ENCODE measurements at regions not wholly inside any gene's neighbourhood (a gene's known extent, or its start where the extent isn't known, plus 50 kb on each side); places are given as distances from the start of the nearest gene placed in this dataset.

GRCh38 chr18:65522907-65523306, 227.9 kb upstream of the CDH7 start:
- no peak for TF ChIP-seq EZH2 (IDR thresholded peaks at IDR 0.05; ENCODE audit: borderline replicate concordance, low read depth, low read length, severe bottlenecking)
- TF ChIP-seq CTCF (IDR thresholded peaks at IDR 0.05; ENCODE audit: borderline replicate concordance, extremely low read depth, low read length, poor library complexity, severe bottlenecking): no peak
- H2AFZ ChIP-seq (ENCODE audit: low read depth, low read length): no peak overlapping the region
- no peak for ATAC-seq (ENCODE audit: insufficient read depth, low read depth)

GRCh38 chr18:65516209-65516608, 234.6 kb upstream of the CDH7 start:
- Histone ChIP-seq H3K4me3 (ENCODE audit: low read depth in 1 of 2, low read length in 2 of 2) (no peak overlapping the region), H2AFZ (ENCODE audit: low read depth, low read length) (no peak overlapping the region), H3K27ac (ENCODE audit: low read length) (no peak overlapping the region), H3K79me2 (ENCODE audit: insufficient read depth, low read length) (no peaks in the 10 kb centered on the region), H3K4me2 (ENCODE audit: insufficient read depth, low read length) (no peak overlapping the region), H3K27me3 (ENCODE audit: insufficient read depth, low read length, poor library complexity) (no peaks in the 10 kb centered on the region), H3K9me3 (ENCODE audit: insufficient read depth, low read length, severe bottlenecking) (no peaks in the 10 kb centered on the region), H3K36me3 (ENCODE audit: insufficient read depth, low read length) (no peaks in the 10 kb centered on the region), H3K9ac (ENCODE audit: low read depth, low read length) (no peak overlapping the region), H3K4me1 (ENCODE audit: insufficient read depth, low read length) (no peaks in the 10 kb centered on the region), H4K20me1 (ENCODE audit: insufficient read depth, low read length) (no peaks in the 10 kb centered on the region)
- ATAC-seq (ENCODE audit: insufficient read depth, low read depth) (no peak), DNase-seq (no peak)
- TF ChIP-seq EZH2 (IDR thresholded peaks at IDR 0.05; ENCODE audit: borderline replicate concordance, low read depth, low read length, severe bottlenecking): no peak
- no peak for TF ChIP-seq CTCF (IDR thresholded peaks at IDR 0.05; ENCODE audit: borderline replicate concordance, extremely low read depth, low read length, poor library complexity, severe bottlenecking)

More at GRCh38 chr18:65522907-65523306, 227.9 kb upstream of the CDH7 start:
- no peaks in the 10 kb centered on the region for H3K79me2 ChIP-seq (ENCODE audit: insufficient read depth, low read length)
- no peaks in the 10 kb centered on the region for H3K36me3 ChIP-seq (ENCODE audit: insufficient read depth, low read length)
- no peaks in the 10 kb centered on the region for H4K20me1 ChIP-seq (ENCODE audit: insufficient read depth, low read length)
- no peak overlapping the region for H3K4me3 ChIP-seq (ENCODE audit: low read depth in 1 of 2, low read length in 2 of 2)
- H3K9ac ChIP-seq (ENCODE audit: low read depth, low read length): no peak overlapping the region
- no peak for DNase-seq
- no peak overlapping the region for H3K4me2 ChIP-seq (ENCODE audit: insufficient read depth, low read length)
- H3K9me3 ChIP-seq (ENCODE audit: insufficient read depth, low read length, severe bottlenecking): no peaks in the 10 kb centered on the region
- no peaks in the 10 kb centered on the region for H3K27me3 ChIP-seq (ENCODE audit: insufficient read depth, low read length, poor library complexity)
- H3K4me1 ChIP-seq (ENCODE audit: insufficient read depth, low read length): no peaks in the 10 kb centered on the region
- H3K27ac ChIP-seq (ENCODE audit: low read length): no peak overlapping the region

DNA sequence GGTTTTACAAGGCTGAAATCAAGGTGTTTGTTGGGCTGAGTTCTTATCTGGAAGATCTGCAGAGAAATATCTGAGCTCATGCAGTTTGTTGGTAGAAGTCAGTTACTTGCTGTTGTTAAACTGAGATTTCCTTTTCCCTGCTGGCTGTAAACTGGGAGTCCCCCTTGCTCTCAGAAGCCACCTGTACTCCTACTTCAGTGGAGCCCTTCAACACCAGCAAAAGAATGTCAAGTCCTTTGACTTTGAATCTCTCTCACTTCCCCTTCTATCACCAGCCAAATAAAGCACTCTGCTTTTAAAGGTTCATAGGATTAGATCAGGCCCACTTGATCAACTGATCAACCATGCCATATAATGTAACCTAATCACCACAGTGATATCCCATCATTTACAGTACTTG, 252.2 kb upstream of the CDH7 start:
- H3K4me3 ChIP-seq (ENCODE audit: low read depth in 1 of 2, low read length in 2 of 2): no peak overlapping the region
- H3K4me2 ChIP-seq (ENCODE audit: insufficient read depth, low read length): no peak overlapping the region
- H3K4me1 ChIP-seq (ENCODE audit: insufficient read depth, low read length): no peaks in the 10 kb centered on the region
- H2AFZ ChIP-seq (ENCODE audit: low read depth, low read length): no peak overlapping the region
- no peak for TF ChIP-seq EZH2 (IDR thresholded peaks at IDR 0.05; ENCODE audit: borderline replicate concordance, low read depth, low read length, severe bottlenecking)
- TF ChIP-seq CTCF (IDR thresholded peaks at IDR 0.05; ENCODE audit: borderline replicate concordance, extremely low read depth, low read length, poor library complexity, severe bottlenecking): no peak
- no peaks in the 10 kb centered on the region for H3K9me3 ChIP-seq (ENCODE audit: insufficient read depth, low read length, severe bottlenecking)
- no peaks in the 10 kb centered on the region for H3K79me2 ChIP-seq (ENCODE audit: insufficient read depth, low read length)
- no peak overlapping the region for H3K27ac ChIP-seq (ENCODE audit: low read length)
- H3K36me3 ChIP-seq (ENCODE audit: insufficient read depth, low read length): no peaks in the 10 kb centered on the region
- DNase-seq: no peak
- no peaks in the 10 kb centered on the region for H3K27me3 ChIP-seq (ENCODE audit: insufficient read depth, low read length, poor library complexity)
- H4K20me1 ChIP-seq (ENCODE audit: insufficient read depth, low read length): no peaks in the 10 kb centered on the region
- no peak overlapping the region for H3K9ac ChIP-seq (ENCODE audit: low read depth, low read length)
- ATAC-seq (ENCODE audit: insufficient read depth, low read depth): no peak

DNA sequence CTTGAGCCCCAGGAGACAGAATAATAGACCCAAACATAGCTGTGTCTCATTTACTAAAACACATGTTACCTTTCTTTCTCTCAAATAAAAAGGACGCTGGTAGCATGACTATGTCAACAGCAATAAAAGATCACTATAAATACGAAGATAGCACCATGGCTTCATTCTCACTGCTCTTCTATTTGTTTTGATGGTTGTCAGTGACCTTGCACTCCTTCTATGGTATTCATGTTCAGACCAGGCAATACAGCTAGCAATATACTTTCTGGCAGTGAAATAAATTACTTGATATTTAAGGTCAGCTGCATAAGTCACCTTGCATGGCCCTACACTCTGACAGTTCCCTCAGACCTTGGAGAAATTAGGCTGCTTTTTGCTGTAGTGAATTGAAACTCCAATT, 263.2 kb upstream of the CDH7 start:
- no peak overlapping the region for H3K4me2 ChIP-seq (ENCODE audit: insufficient read depth, low read length)
- no peak overlapping the region for H2AFZ ChIP-seq (ENCODE audit: low read depth, low read length)
- ATAC-seq (ENCODE audit: insufficient read depth, low read depth) (no peak), DNase-seq (no peak)
- no peaks in the 10 kb centered on the region for H3K36me3 ChIP-seq (ENCODE audit: insufficient read depth, low read length)
- H4K20me1 ChIP-seq (ENCODE audit: insufficient read depth, low read length): no peaks in the 10 kb centered on the region
- TF ChIP-seq EZH2 (IDR thresholded peaks at IDR 0.05; ENCODE audit: borderline replicate concordance, low read depth, low read length, severe bottlenecking) (no peak), CTCF (IDR thresholded peaks at IDR 0.05; ENCODE audit: borderline replicate concordance, extremely low read depth, low read length, poor library complexity, severe bottlenecking) (no peak)
- no peaks in the 10 kb centered on the region for H3K9me3 ChIP-seq (ENCODE audit: insufficient read depth, low read length, severe bottlenecking)
- H3K27ac ChIP-seq (ENCODE audit: low read length): no peak overlapping the region
- H3K27me3 ChIP-seq (ENCODE audit: insufficient read depth, low read length, poor library complexity): no peaks in the 10 kb centered on the region
- H3K9ac ChIP-seq (ENCODE audit: low read depth, low read length): no peak overlapping the region
- H3K4me1 ChIP-seq (ENCODE audit: insufficient read depth, low read length): no peaks in the 10 kb centered on the region
- H3K4me3 ChIP-seq (ENCODE audit: low read depth in 1 of 2, low read length in 2 of 2): no peak overlapping the region
- H3K79me2 ChIP-seq (ENCODE audit: insufficient read depth, low read length): no peaks in the 10 kb centered on the region

Measured in DND-41 (cell line).